HG02943 (cell line): ENCODE measurements at regions not wholly inside any gene's neighbourhood (a gene's known extent, or its start where the extent isn't known, plus 50 kb on each side); places are given as distances from the start of the nearest gene placed in this dataset.
"Not testable (repeated sequence)": the region's sequence is repeated elsewhere in the genome, so short reads cannot be mapped to it uniquely, and the experiment has no call there.

Experiments
- ATAC-seq: cut with Tn5 transposase; IDR thresholded peaks from one replicate; pipeline ENCODE4 v1.9.1; 2021; ENCODE audit warnings: mild to moderate bottlenecking, low read depth, moderate library complexity; ENCODE audit not compliant: unreplicated experiment

DNA sequence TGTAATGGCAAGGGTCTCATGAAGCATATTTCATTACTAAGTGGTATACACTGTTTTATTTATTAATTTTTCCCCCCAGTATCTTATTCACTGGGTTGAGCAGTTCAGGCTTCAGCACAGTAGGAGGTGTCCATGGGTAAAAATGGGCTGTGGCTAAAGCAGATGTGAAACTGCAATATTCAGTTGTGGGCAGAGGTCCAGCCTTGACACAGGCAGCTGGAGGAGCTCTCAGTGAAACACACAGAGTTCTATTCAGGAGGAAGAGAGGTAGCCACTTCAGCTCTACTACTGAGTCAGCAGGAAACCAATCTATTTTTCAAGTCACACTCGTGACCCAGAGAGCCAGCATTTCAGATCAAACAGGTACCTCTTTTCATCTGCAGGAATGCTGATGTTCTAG, 418.3 kb downstream of the CDH10 start:
- ATAC-seq = no peak

DNA sequence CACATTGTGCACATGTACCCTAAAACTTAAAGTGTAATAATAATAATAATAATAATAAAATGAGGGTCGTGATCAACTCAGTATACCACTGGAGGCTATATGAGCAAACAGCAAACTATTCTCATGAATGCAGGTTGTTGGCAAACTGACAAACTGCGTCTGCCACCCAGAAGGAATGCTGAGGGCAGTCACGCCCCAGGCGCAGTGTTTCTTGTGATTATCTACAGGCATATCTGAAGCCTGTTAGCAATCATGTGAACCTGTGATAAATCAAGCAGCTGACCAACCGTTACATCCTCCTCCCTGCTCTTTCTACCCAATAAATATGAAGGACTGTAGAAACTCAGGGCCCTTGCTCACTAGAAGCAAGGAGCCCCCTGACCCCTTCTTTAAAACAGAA, 416.9 kb downstream of the CDH10 start:
- ATAC-seq = not testable (repeated sequence)

DNA sequence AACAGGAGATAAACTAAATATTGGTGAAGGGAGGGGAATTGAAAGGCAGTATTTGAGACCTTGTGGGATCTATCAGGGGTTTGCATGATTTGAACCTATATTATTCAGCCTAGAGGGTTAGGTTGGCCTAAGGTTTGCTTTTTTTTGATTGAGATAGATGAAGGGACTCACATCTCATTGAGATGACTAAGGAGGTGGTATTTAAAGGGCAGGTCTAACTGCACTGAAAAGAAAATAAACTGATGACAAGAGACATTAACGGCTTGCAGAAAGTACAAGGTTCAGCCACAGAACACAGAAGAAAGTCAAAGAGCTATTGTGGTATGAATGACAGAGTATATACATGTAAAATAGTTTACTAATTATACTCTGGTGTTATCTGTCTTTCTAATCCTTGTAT, 412.7 kb downstream of the CDH10 start:
- no peak for ATAC-seq

DNA sequence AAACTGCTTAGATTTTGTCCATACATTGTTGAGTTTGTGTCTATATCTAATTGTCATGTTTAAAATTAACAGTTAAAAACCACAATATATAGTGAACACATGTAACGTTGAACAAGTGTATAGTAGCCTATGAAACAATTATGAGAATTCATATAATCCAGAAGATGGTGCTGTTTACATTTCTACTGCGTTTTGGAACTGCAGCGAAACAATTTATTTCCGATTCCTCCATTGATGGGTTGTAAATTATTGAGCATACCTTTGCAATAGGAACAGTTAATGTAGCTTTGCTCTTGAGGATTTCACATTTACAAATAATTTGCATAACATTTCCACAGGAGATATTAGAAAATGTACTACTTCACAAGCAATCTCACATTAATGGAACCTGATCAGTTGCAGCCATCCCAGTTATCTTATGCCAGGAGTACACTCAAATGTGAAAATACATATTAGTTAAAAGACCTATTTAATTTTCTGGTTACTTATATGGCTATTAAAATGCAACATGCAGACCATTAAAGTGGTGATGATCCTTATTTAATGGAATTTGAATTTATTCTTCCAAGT, 411.8 kb downstream of the CDH10 start:
- no peak for ATAC-seq

DNA sequence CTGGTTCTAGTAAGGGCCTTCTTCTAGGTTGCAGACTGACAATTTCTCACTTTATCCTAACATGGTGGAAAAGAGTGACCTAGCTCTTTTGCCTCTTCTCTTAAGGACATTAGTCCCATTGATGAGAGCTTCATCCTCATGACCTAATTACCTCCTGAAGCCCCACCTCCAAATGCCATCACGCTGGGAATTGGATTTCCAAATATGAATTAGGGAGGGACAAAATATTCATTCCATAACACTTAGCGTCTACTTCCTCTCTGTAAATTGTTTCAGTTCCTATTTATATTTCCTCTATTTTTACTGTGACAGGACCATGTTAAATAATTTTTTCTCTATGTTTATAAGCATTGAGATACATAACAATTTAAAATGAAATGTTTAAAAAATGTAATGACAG, 408.8 kb downstream of the CDH10 start:
- ATAC-seq = no peak

DNA sequence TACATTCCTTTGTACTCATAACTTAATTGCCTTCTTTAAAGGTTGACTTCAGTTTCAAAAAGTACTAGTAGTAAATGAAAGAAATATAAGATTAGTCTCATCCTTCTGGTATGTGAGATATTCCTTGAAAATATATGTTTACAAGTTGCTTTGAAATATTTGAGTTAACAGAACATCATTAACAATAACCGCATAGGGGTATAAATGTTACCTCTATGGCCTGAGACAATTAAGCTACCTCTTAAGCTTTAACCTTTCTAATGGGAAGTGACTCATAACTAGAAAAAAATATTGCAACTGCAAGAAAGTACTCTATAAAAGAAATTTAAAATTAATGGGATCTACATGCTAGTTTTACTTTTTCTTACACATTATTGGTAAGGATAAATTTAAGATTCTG, 399.0 kb downstream of the CDH10 start:
- ATAC-seq = no peak

DNA sequence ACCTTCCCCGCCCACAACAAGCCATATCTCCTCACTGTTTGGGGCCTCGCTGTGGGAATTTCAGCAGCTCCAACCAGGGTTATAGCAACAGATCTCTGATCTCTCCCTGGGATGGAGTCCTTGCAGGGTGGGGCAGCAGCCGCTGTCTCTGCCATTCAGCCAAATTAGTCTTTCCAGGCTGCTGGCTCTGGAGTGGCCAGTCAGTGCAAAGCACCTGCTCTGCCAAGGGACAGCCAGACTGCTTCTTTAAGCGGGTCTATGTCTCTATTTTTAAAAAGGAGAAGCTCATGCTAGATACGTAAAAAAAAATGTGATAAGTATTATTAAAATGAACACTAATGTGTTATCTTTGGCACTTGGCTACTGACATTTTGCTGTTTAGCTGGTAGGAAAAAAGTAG, 380.2 kb downstream of the CDH10 start:
- no peak for ATAC-seq

DNA sequence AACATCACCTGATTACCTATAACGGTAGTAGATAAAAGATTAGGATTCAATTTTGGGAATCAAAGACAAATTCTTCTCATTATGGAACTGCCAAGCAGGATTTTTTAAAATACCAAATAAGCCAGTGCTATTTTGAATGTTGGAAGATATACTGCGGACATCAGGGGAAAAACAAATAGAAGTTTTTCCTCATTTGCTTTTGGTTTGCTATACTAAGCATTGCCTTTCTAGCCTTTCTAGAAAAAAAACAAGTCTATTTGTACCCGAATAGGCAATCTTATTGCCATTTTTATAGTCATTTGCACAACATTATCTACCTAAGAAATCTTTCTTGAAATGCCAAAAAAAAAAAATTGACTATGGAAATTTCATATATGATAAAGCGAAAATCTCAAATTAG, 379.5 kb downstream of the CDH10 start:
- no peak for ATAC-seq

DNA sequence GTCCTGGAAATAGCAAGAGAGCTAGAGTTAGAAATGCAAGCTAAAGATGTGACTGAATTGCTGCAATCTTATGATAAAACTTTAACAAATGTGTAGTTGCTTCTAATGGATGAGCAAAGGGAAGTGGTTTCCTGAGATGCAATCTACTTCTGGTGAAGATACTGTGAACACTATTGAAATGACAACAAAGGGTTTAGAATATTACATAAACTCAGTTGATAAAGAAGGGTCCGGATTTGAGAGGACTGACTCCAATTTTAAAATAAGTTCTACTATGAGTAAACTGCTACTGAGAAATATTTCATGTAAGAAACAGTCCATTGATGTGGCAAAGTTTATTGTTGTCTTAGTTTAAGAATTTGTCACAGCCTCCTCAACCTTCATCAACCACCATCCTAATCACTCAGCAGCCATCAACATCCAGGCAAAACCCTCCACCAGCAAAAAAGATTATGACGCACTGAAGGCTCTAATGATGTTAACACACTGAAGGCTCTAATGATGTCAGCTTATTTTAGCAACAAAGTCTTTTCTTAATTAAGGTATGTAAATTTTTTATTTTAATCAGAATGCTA, 376.2 kb downstream of the CDH10 start:
- ATAC-seq = no peak

DNA sequence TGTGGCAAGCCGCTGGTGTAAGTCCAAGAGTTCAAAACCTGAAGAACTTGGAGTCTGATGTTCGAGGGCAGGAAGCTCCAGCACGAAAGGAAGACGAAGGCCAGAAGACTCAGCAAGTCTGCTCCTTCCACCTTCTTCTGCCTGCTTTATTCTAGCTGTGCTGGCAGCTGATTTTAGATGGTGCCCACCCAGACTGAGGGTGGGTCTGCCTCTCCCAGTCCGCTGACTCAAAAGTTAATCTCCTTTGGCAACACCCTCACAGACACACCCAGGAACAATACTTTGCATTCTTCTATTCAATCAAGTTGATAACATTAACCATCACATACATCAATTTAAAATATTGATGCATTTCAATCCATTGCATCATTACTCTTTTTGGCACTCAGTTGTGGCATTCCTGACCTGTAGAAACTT, 373.1 kb downstream of the CDH10 start:
- not testable (repeated sequence) for ATAC-seq

DNA sequence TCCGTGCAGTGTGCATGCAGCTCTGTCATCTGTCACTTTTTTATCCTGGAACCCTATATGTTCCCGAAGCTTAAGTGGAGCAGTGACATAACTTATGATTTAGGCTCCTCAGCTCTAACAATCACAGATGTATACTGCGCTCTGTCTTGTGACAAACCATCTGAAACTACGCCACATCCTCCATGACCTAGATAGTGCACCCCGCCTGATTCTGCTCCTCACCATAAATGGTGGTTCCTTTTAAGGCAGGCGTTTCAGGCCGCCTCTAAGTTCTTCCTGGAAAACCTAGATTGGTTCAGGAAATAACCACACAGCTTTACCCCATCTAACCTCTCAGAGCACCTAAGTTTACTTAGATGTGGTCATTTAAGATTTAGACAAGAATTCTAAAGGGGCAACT, 372.0 kb downstream of the CDH10 start:
- ATAC-seq = no peak

DNA sequence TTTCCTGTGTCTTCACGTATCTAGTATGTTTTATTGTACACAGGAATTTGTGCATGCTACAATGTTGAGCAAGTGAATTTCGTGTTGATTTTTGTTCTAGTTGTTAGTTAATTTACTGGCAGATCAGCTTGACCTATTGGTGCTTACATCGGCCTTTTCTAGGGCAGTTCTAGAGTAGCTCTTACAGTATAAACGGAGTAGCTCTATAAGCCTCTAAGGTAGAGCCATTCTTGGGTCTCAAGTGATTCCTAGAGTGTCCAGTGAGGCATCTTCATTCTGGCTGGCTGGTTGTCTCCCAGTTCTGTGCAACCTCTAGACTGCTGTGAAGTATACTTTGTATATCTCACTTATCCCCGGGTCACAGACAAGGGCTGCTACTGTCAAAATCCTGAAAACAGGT, 364.6 kb downstream of the CDH10 start:
- no peak for ATAC-seq

DNA sequence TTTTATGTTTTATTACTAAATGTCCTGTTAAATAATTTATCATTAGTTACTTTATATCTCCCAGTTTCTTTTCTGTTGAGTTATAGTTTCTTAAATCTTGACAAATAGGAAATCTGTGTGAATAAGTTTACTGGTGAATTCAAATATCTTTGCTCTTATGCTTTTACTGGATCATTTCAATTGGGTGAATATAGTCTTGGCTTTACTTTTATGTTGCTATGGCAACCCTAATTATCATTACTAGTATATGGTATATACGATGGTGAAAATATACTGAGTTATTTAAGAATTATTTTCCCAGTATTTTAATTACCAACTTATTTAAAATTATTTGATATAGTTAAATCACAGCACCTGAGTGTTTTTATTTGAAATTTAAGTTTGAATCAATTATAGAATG, 363.0 kb downstream of the CDH10 start:
- no peak for ATAC-seq

DNA sequence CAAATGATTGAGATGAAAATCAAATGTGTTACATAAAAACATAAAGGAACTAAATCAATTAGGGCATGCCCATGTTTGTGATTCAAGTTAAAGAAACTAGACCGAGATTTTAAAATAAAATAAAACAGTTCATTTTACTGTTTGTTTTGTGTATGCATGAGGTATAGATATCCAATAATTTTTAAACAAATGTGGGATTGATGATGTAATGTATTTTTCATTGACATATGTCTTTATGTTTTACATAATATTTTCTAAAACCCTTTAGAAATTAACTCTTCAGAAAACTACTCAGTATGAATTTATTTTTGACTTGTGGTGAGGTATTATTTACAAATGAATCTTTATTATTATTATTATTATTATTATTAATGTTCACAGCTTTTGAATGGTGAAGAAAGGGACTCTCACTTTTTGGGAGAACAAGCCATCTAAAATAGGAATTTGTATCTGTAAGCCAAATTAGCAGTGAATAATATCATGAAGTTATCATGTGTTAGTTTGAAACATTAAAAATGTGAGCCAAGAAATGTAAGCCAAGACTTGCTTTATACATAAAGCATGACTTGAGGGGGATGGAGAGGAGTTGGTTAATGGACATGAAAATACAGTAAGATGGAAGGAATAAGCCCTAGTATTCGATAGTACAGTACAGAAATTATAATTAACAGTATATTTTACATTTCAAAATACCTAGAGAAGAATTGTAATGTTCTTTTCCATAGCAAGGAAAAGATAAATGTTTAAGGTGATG, 355.0 kb downstream of the CDH10 start:
- no peak for ATAC-seq

DNA sequence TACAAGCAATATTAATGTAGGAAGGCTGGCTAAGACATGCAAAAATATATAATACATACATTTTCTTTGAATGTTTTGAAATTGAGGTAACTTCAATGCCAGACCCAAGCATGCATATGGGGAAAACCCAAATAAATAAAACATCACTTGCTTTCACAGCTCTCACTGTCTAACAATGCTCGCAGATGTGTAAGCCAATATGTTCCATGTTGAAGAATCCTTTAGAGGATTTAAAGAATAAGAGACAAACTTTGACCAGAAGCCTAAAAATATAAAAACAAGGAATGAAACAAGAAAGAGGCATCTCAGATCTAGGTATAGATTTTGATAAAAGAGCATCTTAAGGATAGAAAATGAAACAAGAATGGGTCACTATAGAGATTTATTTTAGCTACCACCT, 354.2 kb downstream of the CDH10 start:
- no peak for ATAC-seq

DNA sequence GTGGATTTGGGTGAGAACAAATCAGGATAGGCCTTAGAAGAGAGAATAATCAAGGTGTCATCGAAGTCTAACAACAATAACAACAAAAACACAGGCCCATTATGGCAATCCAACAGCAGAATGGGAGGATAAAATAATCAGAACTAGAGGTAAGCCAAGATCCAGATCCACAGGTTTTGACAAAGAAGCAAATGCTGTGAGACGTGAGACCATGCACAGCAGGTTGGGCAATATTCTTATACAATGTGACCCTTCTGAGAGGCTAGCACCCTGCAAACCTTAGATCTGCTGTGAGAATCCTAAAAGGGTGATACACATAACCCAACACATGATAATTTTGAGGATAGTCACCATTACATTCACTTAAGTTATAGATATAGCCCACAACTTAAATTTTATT, 352.9 kb downstream of the CDH10 start:
- no peak for ATAC-seq

DNA sequence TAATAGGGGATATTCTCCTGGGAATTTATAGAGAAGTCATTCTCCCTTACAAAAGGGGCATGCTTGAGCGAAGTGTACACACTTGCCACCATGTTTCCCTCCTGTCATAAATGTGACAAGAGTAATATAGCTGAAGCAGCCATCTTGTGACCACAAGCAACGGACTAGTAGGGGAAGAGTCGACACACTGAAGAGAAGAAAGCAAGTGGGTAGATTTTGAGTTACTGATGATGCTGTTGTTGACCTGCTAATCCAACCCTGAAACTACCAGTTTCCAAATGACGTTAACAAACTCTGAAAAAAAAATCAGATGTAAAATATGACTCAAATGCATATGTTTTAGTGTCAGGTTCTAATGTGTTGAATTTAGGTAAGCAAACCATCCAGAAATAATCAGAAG, 350.4 kb downstream of the CDH10 start:
- no peak for ATAC-seq

DNA sequence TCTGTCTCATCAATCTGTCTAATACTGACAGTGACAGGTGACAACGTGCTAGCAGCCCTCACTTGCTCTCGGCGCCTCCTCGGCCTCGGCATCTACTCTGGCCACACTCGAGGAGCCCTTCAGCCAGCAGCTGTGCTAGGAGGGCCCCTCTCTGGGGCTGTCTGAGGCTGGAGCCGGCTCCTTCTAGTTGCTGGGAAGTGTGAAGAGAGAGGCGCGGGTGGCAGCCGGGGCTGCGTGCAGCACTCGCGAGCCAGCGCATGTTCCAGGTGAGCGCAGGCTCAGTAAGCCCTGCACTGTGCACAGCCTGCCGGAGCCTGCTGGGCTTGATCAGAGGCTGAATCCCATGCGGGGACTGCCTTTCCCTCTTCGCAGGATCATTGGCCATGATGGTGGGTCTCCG, 330.7 kb downstream of the CDH10 start:
- ATAC-seq = no peak

DNA sequence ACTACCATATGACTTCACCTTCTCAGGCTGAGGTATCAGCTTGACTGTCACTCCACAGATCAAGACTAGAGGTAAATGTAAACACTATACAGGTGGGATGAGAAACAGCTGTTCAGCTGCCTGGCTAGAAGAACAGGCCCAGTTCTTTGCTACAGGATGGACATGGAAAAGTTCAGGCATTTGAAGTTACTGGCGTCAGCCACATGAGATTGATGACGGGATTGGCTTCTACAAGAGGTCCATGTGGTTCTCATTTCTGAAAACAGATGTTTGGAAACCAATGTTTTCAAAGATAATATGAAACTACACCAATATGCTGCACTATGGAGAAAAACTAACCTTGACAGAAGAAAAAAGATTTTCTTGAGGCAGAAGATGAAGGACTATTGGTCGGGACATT, 324.1 kb downstream of the CDH10 start:
- ATAC-seq = no peak

DNA sequence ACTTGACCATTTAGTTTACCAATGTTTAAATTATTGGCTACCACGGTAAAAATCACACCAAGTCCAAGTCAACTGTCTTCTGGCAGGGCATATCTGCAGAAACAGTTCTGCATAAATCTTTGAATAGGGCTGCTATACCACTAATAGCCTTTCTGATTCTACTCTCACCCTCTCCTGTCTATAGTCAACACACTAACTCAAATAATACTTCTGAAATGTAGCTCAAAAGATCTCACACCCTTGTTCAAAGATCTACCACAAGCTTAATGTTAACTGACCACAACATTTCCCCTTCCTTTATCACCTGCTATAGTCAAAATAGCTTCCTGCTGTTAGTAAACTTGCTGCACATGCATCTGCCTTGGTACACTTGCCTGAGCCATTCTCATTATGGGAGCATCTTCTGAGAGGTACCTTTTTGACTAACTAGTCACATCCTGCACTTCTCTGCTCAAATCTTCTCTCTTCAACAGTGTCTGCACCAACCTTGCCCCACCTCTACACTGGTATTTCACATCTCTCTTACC, 319.4 kb downstream of the CDH10 start:
- ATAC-seq = no peak

DNA sequence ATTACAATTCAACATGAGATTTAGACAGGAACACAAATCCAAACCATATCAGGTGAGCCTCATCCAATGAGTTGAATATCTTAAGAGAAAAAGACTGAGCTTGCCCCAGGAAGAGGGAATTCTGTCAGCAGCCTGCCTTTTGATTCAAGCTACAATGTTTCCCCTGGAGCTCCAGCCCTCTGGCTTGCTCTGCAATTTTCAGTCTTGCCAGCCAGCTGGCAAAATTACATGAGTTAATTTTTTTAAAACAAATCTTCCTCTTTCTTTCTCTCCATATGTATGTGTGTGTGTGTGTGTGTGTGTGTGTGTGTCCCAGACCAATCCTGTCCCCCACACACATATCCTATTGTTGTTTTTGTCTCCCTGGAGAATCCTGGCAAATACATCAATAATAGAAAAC, 313.2 kb downstream of the CDH10 start:
- ATAC-seq = no peak

DNA sequence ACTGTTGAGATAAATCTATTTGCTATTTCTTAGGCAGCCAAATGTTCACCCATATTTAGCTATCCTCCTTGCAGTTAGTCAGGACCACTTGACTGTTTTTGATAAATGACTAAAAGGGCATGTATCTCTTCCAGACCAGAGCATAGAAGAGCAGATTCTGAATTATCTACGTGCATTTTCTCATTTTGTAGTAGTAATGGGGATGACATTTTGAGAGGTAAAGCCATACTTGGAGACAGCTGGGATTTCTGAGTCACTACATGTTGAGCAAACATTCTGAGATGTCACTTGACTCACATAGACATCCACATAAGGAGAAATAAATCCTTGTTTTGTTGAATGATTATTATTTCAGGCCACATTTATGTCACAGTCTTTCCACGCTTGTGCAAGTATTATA, 297.6 kb downstream of the CDH10 start:
- ATAC-seq = no peak
